Cardiac muscle cell (in vitro differentiated cells and primary cell): ENCODE measurements at regions not wholly inside any gene's neighbourhood (a gene's known extent, or its start where the extent isn't known, plus 50 kb on each side); places are given as distances from the start of the nearest gene placed in this dataset.
"Not testable (repeated sequence)": the region's sequence is repeated elsewhere in the genome, so short reads cannot be mapped to it uniquely, and the experiment has no call there.

ENCODE experiments used
- DNase-seq, 2 donors: peaks; one replicate each; pipeline versions ENCODE4 v3.0.0 to v3.0.0-alpha.2; 2010 to 2017; ENCODE audit warnings: low read depth in 1 of 2, low spot score in 1 of 2
- H3K27ac ChIP-seq: fragments of 200-600 bp; sonication (generic); 2 replicates; pipeline ENCODE4 v1.5.1; 2016
- H3K27me3 ChIP-seq: fragments of 200-600 bp; sonication (generic); 2 replicates; pipeline ENCODE4 v1.6.0; 2016; ENCODE audit warnings: control low read depth
- H3K36me3 ChIP-seq: fragments of 200-600 bp; sonication (generic); 2 replicates; pipeline ENCODE4 v1.5.1; 2016; ENCODE audit warnings: control low read depth
- H3K4me1 ChIP-seq: fragments of 200-600 bp; sonication (generic); 2 replicates; pipeline ENCODE4 v1.8.1; 2017; ENCODE audit warnings: low read depth, mild to moderate bottlenecking, mixed run types
- H3K4me3 ChIP-seq: fragments of 200-600 bp; sonication (generic); 2 replicates; pipeline ENCODE4 v1.5.1; 2016; ENCODE audit warnings: mild to moderate bottlenecking
- H3K9me3 ChIP-seq: fragments of 200-600 bp; sonication (generic); 2 replicates; pipeline ENCODE4 v1.5.1; 2017; ENCODE audit warnings: low read depth, mild to moderate bottlenecking, control low read depth
- TF ChIP-seq, protein P1 (sequence below): IDR thresholded peaks from 2 replicates; pipeline ENCODE4 v1.5.1; 2012; ENCODE audit warnings: low read depth, mild to moderate bottlenecking, low read length

GRCh38 chr4:20015636-20016224 lies 236.0 kb upstream of the SLIT2 start:
- no peaks in the 10 kb centered on the region for H3K9me3 ChIP-seq
- H3K27ac ChIP-seq = no peak overlapping the region
- TF ChIP-seq, protein P1, sequence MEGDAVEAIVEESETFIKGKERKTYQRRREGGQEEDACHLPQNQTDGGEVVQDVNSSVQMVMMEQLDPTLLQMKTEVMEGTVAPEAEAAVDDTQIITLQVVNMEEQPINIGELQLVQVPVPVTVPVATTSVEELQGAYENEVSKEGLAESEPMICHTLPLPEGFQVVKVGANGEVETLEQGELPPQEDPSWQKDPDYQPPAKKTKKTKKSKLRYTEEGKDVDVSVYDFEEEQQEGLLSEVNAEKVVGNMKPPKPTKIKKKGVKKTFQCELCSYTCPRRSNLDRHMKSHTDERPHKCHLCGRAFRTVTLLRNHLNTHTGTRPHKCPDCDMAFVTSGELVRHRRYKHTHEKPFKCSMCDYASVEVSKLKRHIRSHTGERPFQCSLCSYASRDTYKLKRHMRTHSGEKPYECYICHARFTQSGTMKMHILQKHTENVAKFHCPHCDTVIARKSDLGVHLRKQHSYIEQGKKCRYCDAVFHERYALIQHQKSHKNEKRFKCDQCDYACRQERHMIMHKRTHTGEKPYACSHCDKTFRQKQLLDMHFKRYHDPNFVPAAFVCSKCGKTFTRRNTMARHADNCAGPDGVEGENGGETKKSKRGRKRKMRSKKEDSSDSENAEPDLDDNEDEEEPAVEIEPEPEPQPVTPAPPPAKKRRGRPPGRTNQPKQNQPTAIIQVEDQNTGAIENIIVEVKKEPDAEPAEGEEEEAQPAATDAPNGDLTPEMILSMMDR = no peak
- H3K4me1 ChIP-seq = no peaks in the 10 kb centered on the region
- no peaks in the 10 kb centered on the region for H3K27me3 ChIP-seq
- H3K4me3 ChIP-seq = no peak overlapping the region
- no peaks in the 10 kb centered on the region for H3K36me3 ChIP-seq
- no peak for DNase-seq

- H3K4me3 ChIP-seq, H3K9me3 ChIP-seq, H3K4me1 ChIP-seq, H3K27me3 ChIP-seq, H3K36me3 ChIP-seq, DNase-seq, H3K27ac ChIP-seq: not testable (repeated sequence)
These were observed 247.7 kb upstream of the SLIT2 start for GRCh38 chr4:20003836-20004558.

- no peak overlapping the region for H3K27ac ChIP-seq
- H3K4me3 ChIP-seq = no peak overlapping the region
- TF ChIP-seq, protein P1 = no peak
- no peaks in the 10 kb centered on the region for H3K4me1 ChIP-seq
- H3K36me3 ChIP-seq = no peaks in the 10 kb centered on the region
- no peaks in the 10 kb centered on the region for H3K27me3 ChIP-seq
- no peak for DNase-seq
- no peaks in the 10 kb centered on the region for H3K9me3 ChIP-seq
These were observed 251.8 kb upstream of the SLIT2 start for GRCh38 chr4:19999775-20000414.

- Histone ChIP-seq H3K27me3 (no peaks in the 10 kb centered on the region), H3K36me3 (no peaks in the 10 kb centered on the region), H3K4me3 (no peak overlapping the region), H3K4me1 (no peaks in the 10 kb centered on the region), H3K9me3 (no peaks in the 10 kb centered on the region), H3K27ac (no peak overlapping the region)
- DNase-seq = no peak
- TF ChIP-seq, protein P1 = no peak
These were observed 252.4 kb upstream of the SLIT2 start for GRCh38 chr4:19999276-19999675.

DNA sequence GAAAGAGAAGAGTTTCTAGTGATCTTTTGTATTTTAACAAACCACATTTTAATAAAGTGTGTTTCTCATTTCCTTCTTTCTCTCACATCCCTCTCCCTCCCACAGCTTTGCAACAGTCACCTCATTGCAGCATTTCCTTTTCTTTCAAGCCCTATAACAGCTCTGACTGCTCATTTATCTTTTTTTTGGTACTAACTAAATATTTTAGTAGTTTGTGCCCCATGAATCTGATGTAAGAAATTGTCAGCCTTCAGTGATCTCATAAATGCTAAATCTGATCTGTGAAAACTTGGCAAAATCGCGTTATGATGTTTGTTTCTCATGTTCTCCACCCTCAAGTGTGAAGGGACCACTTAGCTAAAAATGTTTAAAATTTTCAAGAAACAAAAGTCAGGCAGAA lies 258.5 kb upstream of the SLIT2 start:
- DNase-seq = peak in 1 of 2 donors; percentile 57
- H3K36me3 ChIP-seq = no peaks in the 10 kb centered on the region
- H3K4me3 ChIP-seq = no peak overlapping the region
- H3K9me3 ChIP-seq = no peaks in the 10 kb centered on the region
- H3K4me1 ChIP-seq = no peaks in the 10 kb centered on the region
- no peak overlapping the region for H3K27ac ChIP-seq
- H3K27me3 ChIP-seq = no peaks in the 10 kb centered on the region
- TF ChIP-seq, protein P1 = no peak

DNA sequence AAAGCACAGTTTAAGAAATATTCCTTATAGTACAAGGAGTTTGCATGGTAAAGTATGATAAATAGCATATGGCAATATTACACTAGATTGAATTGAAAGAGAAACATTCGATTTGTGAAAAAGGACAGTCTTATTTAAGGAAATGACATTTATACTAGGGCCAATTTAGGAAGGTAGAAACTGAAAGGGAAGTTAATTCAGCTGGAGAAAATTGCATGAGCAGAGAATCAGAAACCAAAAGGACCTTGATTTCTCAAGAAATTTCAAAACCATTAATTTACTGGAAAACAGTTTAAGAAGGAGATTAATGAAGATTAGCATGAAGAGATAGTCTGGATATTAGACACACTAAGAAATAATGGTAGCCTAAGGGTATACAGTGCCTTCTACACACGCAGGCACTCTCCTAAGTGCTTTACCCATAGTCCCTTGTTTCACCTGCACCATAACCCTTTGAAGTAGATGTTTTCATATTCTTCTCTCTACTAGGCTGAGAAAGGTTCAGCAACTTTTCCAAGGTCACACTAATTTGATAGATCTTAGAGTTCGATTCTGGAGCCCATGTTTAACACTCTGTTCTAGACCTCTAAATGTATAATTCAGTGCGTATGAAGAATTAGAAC lies 259.1 kb upstream of the SLIT2 start:
- Histone ChIP-seq H3K27me3 (no peaks in the 10 kb centered on the region), H3K36me3 (no peaks in the 10 kb centered on the region), H3K4me3 (no peak overlapping the region), H3K4me1 (no peaks in the 10 kb centered on the region), H3K27ac (no peak overlapping the region), H3K9me3 (no peaks in the 10 kb centered on the region)
- TF ChIP-seq, protein P1 = no peak
- no peak for DNase-seq
